ENCODE measurements at regions not wholly inside any gene's neighbourhood (a gene's known extent, or its start where the extent isn't known, plus 50 kb on each side); places are given as distances from the start of the nearest gene placed in this dataset.

DNA sequence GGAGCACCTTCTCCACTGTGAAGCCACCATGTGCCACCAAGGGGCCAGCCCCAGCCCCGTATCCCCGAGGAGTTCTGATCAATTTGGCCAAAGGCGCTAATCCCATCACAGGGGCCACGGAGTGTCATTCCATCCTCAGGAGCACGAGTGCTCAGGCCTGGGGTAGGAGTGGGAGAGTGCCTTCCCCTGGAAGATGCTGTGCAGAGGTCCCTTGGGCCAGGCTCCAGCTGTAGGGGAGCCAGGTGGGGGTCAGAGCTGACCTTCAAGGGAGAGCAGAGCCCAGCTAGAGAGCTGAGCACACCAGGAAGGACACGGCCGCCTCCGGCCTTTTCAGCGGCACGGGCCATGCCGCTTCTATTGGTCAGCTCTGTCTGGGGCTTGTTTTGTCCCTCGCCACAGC is 1459.9 kb downstream of the BRD1 start:
- no peak for DNase-seq (ENCODE audit: low read depth, low spot score)
- in situ Hi-C loops (cut with HindIII; ENCODE audit: low pct_unique_long_range_greater_than_20kb, low sequenced_read_pairs) = no loop called here

DNA sequence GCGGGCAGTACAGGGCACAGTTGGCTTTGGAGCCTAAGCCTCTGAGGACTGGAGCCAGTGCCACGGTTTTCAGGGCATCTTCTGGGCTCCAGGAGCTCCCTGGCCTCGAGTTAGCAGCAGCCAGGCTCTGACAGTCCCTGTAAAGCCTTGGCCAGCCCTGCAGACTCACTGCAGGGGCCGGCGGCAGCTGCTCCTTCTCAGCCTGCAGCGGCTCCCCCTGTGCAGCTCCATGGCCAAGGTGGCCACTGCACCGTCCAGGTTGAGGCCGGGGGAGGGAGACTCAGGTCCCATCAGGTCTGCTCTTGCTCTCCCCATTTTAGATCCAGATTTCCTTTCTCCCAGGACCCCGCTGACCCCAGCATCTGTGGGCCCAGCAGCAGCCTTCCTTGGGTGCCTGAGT is 1461.1 kb downstream of the BRD1 start:
- in situ Hi-C loops (cut with HindIII; ENCODE audit: low pct_unique_long_range_greater_than_20kb, low sequenced_read_pairs) = no loop called here

DNA sequence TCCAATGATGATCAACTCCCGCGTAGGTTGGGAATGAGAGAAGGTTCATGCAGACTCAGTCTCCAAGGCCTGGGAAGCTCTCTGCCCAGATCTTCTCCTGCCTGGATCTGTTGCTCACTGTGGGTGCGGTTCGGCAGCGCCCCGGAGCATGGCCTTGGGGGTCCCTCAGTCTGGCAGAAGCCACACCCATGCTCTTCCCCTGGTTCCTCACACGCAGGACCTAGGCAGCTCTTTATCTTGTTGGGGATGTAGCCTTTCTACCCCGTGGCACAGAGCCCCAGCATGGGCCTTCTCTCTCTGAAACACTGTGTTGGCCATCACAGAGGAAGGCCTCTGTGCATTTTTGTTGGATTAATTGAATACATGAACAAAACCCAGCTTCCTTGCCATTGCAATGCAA is 1461.6 kb downstream of the BRD1 start:
- in situ Hi-C loops (cut with HindIII; ENCODE audit: low pct_unique_long_range_greater_than_20kb, low sequenced_read_pairs) = no loop called here
- no peak for DNase-seq (ENCODE audit: low read depth, low spot score)

More for the DNA sequence above, 1461.1 kb downstream of the BRD1 start:
- no peak for DNase-seq (ENCODE audit: low read depth, low spot score)

DNA sequence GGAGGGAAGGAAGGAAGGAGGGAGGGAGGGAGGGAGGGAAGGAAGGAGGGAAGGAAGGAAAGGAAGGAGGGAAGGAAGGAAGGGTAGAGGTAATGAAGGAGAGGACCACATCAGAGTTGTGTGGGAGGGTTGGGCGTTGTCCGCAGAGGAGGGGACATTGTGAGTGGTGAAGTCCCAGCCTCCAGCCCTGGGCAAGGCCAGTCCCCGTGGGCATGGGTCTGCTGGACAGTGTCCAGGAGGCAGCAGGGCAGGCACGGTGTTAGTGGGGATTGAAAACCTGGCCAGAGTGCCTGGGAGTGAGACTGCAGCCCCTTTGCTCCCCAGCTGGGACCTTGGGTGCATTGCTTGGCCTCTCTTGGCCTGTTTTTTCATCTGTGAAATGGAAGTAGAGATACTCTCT is 1462.3 kb downstream of the BRD1 start:
- in situ Hi-C loops (cut with HindIII; ENCODE audit: low pct_unique_long_range_greater_than_20kb, low sequenced_read_pairs) = no loop called here
- no peak for DNase-seq (ENCODE audit: low read depth, low spot score)

DNA sequence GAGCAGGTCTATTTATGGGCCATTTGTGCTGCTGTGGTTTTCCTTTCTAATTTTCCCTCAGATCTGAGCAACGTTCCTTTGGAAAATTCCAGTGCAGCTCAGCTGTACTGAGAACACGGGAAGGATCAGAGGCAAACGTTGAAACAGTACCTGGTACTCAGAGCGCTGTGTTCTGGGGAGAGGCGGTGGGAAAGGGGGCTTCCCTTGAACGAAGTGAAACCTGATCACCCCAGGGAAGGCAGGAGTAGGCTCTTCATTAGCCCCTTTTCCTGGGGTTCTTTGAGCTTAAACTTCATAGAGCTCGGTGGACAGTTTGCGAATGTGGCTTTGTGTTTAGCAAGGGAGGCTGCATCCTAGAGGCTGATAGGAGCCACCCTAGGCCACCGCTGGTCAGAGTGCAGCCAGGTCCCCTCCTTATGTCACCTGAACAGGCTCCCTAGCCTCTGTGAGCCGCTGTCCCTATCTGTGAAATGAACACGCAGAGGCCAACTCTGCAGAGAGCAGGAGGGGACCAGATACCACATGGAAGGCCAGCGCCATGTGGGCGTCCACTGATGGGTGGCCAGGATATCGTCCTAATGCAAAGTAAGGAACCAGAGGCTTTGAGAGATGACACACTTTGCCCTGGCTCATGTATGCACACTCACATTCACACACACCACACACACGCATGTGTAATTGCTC is 1464.8 kb downstream of the BRD1 start:
- in situ Hi-C loops (cut with HindIII; ENCODE audit: low pct_unique_long_range_greater_than_20kb, low sequenced_read_pairs) = no loop called here
- DNase-seq (ENCODE audit: low read depth, low spot score) = no peak

DNA sequence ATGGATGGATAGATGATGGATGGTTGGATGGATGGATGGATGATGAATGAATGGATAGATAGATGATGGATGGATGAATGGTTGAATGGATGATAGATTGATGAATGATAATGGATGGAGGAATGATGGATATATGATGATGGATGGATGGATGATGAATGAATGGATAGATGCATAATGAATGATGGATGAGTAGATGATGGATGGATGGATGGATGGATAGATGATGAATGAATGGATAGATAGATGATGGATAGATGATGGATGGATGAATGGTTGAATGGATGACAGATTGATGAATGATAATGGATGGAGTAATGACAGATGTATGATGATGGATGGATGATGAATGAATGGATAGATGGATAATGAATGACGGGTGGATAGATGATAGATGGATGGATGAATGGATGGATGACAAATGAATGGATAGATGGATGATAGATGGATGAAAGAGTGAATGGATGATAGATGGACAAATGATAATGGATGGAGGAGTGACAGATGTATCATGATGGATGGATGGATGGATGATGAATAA is 1466.5 kb downstream of the BRD1 start:
- DNase-seq (ENCODE audit: low read depth, low spot score) = no peak
- in situ Hi-C loops (cut with HindIII; ENCODE audit: low pct_unique_long_range_greater_than_20kb, low sequenced_read_pairs) = no loop called here

DNA sequence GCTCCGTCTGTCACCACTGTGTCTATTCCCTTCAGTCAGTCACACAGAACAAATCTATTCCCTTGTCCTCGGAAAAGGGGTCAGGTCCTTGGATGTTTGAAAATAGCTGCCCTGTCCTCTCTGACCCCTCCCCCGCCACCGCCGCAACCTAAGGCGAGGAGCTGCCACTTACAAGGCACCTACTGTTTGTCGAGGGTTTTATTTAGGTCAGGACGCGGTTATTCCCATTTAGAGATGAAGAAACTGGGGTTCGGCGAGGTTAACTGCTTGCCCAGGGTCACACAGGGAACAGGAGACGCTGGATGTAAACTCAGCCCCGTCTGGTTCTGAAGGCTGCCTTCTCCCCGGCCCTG is 1468.1 kb downstream of the BRD1 start:
- in situ Hi-C loops (cut with HindIII; ENCODE audit: low pct_unique_long_range_greater_than_20kb, low sequenced_read_pairs) = no loop called here
- no peak for DNase-seq (ENCODE audit: low read depth, low spot score)

DNA sequence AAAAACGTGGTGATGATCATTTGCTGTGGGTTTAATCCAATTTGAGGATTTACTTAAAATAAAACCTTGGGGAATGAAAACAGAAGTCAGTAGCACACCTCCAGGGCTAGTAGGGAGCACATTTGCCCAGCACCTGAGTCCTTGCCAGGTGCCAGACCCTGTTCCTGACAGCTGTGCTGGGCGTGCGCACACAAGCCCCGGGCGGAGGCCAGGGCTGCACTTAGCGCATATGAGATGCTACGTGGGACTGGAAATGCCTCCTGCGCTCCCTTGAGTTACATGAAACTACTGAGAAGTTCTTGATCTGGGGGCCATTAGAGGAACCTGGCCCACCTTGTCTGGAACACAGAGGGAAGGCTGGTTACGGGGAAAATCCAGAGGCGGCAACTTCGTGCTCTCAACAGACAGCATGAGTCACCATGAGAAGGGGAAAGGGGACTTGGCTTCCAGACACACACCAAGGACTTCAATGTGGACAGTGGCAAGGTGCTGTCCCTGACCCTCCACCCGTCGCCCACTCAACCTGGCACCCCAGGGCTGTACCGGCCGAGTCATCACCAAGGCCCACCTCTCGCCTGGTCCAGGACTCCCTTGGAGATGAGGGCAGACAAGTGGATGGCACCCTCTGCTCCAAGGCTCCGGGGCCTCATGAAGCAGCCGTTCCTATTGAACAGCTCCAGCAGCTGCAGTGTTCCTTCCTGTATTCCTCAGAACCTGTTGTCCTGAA is 1468.6 kb downstream of the BRD1 start:
- no peak for DNase-seq (ENCODE audit: low read depth, low spot score)
- in situ Hi-C loops (cut with HindIII; ENCODE audit: low pct_unique_long_range_greater_than_20kb, low sequenced_read_pairs) = no loop called here

DNA sequence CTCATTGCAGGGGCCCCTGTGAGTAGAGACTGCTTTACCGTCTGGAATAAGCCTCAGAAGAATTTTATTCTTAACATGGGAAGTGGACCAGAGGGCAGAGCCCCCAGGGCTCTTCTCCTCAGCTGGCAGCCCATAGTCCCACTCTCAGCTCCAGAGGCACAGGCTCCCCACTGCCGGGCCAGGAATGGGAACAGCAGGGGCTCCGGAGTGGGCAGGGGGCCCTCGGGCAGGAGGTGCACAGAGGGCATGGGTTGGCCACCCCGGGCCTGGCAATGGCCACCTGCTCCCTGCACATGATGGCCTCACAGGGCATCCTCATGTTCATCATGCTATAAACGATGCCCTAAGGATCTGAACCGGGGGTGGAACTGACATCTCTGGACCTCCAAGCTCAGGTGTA is 1469.7 kb downstream of the BRD1 start:
- in situ Hi-C loops (cut with HindIII; ENCODE audit: low pct_unique_long_range_greater_than_20kb, low sequenced_read_pairs) = no loop called here
- DNase-seq (ENCODE audit: low read depth, low spot score) = no peak

DNA sequence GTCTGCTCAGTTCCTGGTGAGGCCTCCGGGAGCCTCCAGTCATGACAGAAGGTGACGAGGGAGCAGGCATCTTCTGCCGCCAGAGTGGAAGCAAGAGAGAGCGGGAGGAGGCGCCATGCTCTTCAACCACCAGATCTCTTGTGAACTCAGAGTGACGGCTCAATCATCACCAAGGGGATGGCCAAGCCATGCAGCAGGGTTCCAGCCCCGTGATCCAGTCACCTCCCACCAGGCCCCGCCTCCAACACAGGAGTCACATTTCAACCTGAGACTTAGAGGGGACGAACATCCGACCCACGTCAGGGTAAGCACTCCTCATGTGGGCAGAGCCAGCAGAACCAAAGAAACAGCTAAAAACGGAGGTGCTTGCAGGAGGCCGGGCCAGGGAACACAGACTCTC is 1470.5 kb downstream of the BRD1 start:
- in situ Hi-C loops (cut with HindIII; ENCODE audit: low pct_unique_long_range_greater_than_20kb, low sequenced_read_pairs) = no loop called here
- no peak for DNase-seq (ENCODE audit: low read depth, low spot score)

DNA sequence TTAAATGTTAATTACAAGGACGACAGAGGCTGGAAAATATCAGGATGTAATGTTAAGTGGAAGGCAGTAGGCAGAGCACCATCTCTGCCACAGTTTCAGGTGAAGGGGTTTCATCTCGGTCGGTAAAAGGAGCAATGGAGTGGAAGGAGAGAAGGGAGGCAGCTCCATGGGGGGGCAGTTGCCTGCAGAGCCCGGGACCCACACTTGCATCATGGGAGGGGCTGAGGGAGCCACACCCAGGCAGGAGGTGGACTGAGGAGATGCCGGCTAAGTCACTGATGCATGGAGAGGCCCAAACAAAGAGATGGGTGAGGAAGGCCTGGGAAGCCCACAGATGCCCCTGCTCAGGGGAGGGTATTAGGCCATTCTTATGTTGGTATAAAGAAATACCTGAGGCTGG is 1470.9 kb downstream of the BRD1 start:
- DNase-seq (ENCODE audit: low read depth, low spot score) = no peak
- in situ Hi-C loops (cut with HindIII; ENCODE audit: low pct_unique_long_range_greater_than_20kb, low sequenced_read_pairs) = no loop called here

DNA sequence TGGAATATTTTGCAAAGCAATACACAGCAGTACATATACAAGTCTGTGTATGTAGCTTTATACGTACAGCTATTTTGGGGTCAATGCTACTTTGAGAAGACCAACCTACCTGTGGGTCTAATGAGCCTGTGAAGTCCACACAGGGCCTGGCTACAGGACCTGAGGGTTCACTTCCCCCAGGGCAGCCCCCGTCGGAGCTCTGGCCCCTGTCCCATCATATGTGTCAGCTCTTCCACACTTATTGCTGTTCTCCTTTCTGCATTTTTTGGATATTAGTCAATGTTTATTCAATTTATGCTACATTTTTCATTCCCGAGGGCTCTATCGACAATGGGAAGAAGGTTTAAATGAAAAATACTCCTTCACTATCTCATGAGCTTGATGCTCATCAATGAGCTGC is 1473.6 kb downstream of the BRD1 start:
- in situ Hi-C loops (cut with HindIII; ENCODE audit: low pct_unique_long_range_greater_than_20kb, low sequenced_read_pairs) = no loop called here
- DNase-seq (ENCODE audit: low read depth, low spot score) = no peak

DNA sequence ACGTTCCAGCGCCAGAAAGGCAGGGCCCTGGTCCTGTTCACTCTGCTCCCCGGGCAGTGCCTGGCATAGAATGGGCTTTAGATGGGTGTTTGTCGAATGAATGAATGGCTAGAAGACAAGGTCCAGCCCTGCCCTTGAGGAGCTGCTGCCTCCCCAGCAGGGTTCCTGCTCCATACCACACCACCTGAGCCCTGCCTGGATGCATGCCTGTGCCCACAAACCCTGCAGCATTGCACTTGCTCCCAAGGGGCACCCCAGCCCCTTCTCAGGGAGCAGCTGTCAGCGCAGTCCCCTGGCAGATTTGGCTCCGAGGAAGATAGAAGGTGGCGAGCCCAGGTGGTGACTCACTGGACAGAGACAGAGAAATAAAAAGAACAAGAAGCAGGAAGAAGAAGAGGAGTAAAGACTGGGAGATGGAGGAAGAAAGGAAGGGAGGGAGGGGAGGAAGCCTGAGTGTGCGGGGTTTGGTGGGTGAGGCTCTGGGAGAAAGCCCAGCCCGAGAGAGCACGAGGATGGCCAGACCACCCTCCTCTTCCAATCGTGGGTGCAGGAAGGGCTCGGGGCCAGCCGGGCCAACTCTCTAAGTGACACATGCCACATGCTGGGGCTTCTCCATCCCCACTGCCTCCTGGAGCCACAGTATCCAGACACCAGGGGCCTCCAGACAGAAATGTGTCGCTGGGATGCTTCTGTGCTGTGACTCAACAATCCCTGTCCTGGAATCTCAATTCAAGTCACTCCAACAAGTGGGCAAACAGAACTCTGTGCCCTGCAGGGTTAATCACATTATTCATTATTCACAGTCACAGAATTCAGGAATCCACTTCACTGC is 1474.3 kb downstream of the BRD1 start:
- in situ Hi-C loops (cut with HindIII; ENCODE audit: low pct_unique_long_range_greater_than_20kb, low sequenced_read_pairs) = no loop called here
- DNase-seq (ENCODE audit: low read depth, low spot score) = no peak

DNA sequence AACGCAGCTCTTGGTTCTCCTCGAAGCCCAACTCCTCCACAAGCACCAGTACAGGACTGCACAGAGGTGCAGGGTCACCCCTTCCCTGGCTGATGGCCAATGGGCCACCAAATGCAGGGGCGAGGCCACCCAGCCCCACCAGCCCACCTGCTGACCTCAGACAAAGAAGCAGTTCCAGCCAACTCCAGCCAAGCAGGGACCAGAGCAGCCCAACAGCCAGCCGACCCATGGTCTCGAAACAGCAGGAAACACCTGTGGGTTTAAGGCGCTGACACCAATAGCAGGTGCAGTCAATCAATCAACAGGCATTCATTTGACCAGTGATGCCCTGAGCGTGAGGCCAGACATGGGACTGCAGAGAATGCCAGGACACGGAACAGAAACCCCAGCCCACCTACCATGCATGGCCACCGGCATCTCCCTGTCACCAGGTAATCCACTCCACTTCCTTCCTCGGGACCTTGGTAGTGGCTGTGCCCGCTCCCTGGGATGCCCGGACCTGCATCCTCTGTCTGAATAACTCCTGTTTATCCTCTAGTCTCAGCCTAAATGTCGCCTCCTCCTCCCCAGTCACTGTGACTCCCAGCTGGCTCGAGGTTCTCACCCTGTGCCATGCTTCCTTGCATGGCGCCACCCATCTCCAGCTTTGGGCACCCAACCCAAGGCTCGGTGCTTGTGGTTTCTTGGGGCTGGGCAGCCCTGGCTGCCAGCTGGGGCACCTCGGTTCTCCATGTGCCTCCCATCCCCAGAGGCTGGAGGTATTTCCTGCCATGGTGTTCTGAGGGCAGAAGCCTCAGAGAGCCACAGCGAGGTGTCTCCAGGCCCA is 1475.4 kb downstream of the BRD1 start:
- in situ Hi-C loops (cut with HindIII; ENCODE audit: low pct_unique_long_range_greater_than_20kb, low sequenced_read_pairs) = no loop called here
- no peak for DNase-seq (ENCODE audit: low read depth, low spot score)

DNA sequence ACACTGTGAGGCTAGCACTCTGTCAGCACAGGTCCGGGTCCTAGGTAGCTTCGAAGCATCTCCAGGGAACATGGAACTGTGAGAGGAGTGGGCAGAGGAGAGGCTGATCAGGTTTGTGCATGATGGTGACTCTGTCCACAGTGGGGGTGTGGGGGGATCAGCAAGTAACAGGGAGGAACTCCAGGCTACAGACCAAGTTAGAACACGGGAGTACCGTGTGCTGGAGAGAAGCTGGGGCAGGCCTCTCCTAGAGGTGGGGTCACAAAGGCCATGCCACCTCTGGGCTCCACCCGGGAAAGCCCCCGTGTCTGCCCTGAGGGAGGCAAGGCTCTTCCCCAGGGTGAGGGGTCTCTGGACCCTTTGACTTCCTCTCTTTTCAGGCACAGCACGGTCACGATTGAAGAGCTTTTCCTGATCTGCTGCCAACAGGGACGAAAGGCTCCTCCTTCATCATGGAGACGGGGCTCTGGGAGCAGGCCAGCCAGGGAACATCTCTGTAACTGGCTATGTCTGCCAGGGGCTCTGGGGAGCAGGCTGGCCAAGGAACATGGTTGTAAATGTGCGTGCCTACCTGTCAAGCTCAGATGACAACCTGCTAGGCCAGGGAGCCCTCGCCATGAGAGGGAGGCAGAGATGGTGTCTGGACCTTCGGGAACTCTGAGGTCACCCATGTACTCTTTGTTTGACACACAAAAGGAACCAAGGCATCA is 1476.1 kb downstream of the BRD1 start:
- DNase-seq (ENCODE audit: low read depth, low spot score) = no peak
- in situ Hi-C loops (cut with HindIII; ENCODE audit: low pct_unique_long_range_greater_than_20kb, low sequenced_read_pairs) = no loop called here

DNA sequence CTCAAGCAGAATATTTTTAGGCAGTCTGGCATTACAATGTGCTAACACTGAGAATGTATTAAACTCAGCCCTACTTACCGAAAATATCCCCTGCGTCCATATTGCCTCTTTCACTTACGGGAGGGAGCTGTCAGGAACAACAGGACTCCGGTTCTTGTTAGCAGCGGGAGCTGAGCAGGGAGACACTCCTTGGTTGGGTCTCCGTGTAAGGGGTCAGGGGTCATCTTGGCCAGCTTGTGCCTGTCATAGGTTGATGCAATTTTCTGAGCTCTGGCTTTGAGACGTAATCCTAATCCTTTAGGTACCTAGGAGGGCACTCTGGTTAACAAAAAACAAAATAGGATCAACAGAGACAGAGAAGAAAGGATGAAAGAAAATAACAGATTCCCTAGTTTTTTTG is 1477.2 kb downstream of the BRD1 start:
- no peak for DNase-seq (ENCODE audit: low read depth, low spot score)
- in situ Hi-C loops (cut with HindIII; ENCODE audit: low pct_unique_long_range_greater_than_20kb, low sequenced_read_pairs) = no loop called here

DNA sequence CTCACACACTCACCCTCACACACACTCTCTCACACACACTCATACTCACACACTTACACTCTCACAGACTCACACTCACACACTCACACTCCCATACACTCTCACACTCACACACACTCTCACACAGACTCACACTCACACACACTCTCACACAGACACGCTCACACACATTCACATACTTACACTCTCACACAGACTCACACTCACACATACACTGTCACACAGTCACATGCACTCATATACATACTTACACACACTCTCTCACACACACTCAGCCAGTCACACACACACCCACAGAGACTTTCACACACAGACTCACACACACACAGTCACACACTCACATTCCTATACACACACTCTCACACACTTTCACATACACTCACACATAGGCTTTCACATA is 1478.8 kb downstream of the BRD1 start:
- in situ Hi-C loops (cut with HindIII; ENCODE audit: low pct_unique_long_range_greater_than_20kb, low sequenced_read_pairs) = no loop called here
- no peak for DNase-seq (ENCODE audit: low read depth, low spot score)

All from SK-MEL-5 (cell line).